ENCODE measurements at regions not wholly inside any gene's neighbourhood (a gene's known extent, or its start where the extent isn't known, plus 50 kb on each side); places are given as distances from the start of the nearest gene placed in this dataset.
A peak's percentile ranks its signal among the peaks of the same experiment; 100 is the strongest.

GRCh38 chr12:42767326-42767954 lies 177.9 kb upstream of the PRICKLE1 start:
- H2AFZ ChIP-seq (ENCODE audit: control insufficient read depth, low read depth, low read length), result no peak overlapping the region
- DNase-seq (ENCODE audit: low read depth, low spot score) (no peak), ATAC-seq (peak; percentile 47; the same call in 2 of the 3 replicates), FAIRE-seq (no peak)
- intact Hi-C loops (cut with micrococcal nuclease; ENCODE audit: unreplicated experiment) (loop anchor here (10.0 kb wide), 2 partner anchors 283 to 447 kb away; no protein-coding TSS in a partner anchor), in situ Hi-C loops (cut with MboI) (no loop called here)
- no peaks in the 10 kb centered on the region for H3K27me3 ChIP-seq (replicated peaks in 1 of 2; ENCODE audit: control insufficient read depth in 2 of 2, insufficient read depth in 2 of 2, low read length in 1 of 2)
- POLR2A ChIA-PET, result no interaction called here
- no peak for TF ChIP-seq BCL3 (IDR thresholded peaks at IDR 0.05; ENCODE audit: borderline replicate concordance, insufficient read depth, low read depth, low read length, poor library complexity, severe bottlenecking)
- TF ChIP-seq HDAC2 (IDR thresholded peaks at IDR 0.05), result no peak
- no peak for TF ChIP-seq SMC3 (IDR thresholded peaks at IDR 0.05; ENCODE audit: borderline replicate concordance, low read length)
- TF ChIP-seq JUNB (IDR thresholded peaks at IDR 0.05), result no peak
- TF ChIP-seq TCF12 (IDR thresholded peaks at IDR 0.05; ENCODE audit: low read depth, low read length), result no peak
- no peak for TF ChIP-seq NFXL1 (IDR thresholded peaks at IDR 0.05; ENCODE audit: borderline replicate concordance)
- no peak for TF ChIP-seq MTA3 (IDR thresholded peaks at IDR 0.05; ENCODE audit: borderline replicate concordance, low read length)
- no peak for TF ChIP-seq RAD51 (IDR thresholded peaks at IDR 0.05)
- no peaks in the 10 kb centered on the region for H3K9me3 ChIP-seq (replicated peaks; ENCODE audit: control insufficient read depth, insufficient read depth, low read length)
- H3K4me2 ChIP-seq (ENCODE audit: control insufficient read depth, insufficient read depth), result no peak overlapping the region
- CTCF ChIA-PET, result no interaction called here
- WGBS (ENCODE audit: insufficient coverage, insufficient replicate concordance, low lambda C conversion rate, missing lambda C conversion rate), result 69% methylated on average over 7 of the region's 7 CpGs
- RAD21 ChIA-PET (ENCODE audit: unreplicated experiment), result no interaction called here
- no peak overlapping the region for H3K27ac ChIP-seq (ENCODE audit: control insufficient read depth, insufficient read depth)
- no TSS peak for BruUV-seq (replicated peaks)
- SMC1A ChIA-PET (ENCODE audit: uncharacterized antibody, unreplicated experiment), result interaction anchor here (0.6 kb wide), 1 partner anchor 296 kb away, joined by 3 read pairs; no protein-coding TSS in a partner anchor
- H3K79me2 ChIP-seq (ENCODE audit: control insufficient read depth, insufficient read depth, low read length), result no peaks in the 10 kb centered on the region
- H3K36me3 ChIP-seq (ENCODE audit: control insufficient read depth in 2 of 2, insufficient read depth in 2 of 2, low read length in 1 of 2), result no peaks in the 10 kb centered on the region
- H3K4me3 ChIP-seq, result no peak overlapping the region
- no peak overlapping the region for H3K9ac ChIP-seq (ENCODE audit: control insufficient read depth, insufficient read depth, low read length)
- H4K20me1 ChIP-seq (ENCODE audit: control insufficient read depth, insufficient read depth), result no peaks in the 10 kb centered on the region
- H3K4me1 ChIP-seq (ENCODE audit: control insufficient read depth, insufficient read depth, low read length), result peaks cover 11% of the 10 kb centered on the region

All from GM12878 (cell line).